DMS 273 treated with DMSO at 0.1 percent for 48 hours (cell line): ENCODE measurements at regions not wholly inside any gene's neighbourhood (a gene's known extent, or its start where the extent isn't known, plus 50 kb on each side); places are given as distances from the start of the nearest gene placed in this dataset.

Source experiments
- DNase-seq: peaks from one replicate; lab custom pipeline; 2025; lab: John Stamatoyannopoulos, UW

DNA sequence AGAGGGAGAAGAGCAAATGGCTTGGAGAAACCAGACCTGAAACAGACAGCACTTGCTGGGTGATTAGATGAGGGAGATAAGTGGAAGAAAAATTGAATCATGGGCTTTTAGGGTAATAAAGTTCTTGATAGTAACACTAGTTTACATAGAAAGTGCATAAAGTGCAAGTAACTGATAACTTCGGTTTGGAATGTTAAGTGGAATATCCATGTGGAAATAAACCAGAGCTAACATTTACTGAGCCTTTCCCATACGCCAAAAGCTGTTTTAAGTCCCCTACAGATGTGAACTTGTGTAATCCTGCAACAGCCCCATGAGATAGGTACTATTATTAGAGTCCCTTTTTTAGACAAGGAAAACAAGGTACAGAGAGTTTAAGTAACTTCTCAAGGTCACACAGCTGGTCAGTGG lies 77.1 kb upstream of the NUDT4 start:
- no peak for DNase-seq

DNA sequence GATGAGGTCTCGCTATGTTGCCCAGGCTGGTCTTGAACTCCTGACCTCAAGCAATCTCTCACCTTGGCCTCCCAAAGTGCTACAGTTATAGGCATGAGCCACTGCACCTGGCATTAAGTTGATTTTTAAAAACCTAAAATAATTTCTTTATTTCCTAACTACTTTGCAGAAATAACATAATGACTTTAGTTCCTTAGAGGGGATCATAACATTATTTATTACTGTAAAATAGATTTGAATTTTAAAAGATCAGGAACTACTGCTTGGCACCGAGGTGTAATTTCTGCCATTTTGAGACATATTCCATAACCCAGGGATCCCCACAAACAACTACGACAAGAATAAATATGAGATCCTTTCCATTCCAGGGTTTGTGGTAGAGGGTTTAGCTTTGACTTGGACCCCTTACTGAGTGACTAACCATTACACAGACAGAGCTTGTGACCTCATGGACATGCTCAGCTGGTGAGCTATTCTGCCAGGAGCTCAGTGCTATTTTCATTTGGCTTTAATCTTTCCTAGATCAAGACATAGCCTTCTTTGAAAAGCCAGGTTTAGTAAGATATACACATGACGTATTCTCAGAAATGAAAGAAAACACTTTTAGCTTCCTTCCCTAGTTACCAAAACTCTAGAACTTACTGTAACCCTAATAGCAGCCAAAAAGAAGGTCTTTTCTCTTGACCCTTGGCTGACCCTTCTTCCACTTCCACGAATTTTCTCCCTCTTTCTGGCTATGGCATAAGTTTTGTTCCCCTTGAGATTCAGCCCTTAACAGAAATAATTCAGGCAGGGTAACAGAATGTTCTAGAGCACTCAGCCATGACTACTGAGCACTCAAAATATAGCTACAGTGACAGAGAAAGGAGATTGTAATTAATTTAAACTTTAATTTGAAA lies 75.1 kb upstream of the NUDT4 start:
- no peak for DNase-seq

DNA sequence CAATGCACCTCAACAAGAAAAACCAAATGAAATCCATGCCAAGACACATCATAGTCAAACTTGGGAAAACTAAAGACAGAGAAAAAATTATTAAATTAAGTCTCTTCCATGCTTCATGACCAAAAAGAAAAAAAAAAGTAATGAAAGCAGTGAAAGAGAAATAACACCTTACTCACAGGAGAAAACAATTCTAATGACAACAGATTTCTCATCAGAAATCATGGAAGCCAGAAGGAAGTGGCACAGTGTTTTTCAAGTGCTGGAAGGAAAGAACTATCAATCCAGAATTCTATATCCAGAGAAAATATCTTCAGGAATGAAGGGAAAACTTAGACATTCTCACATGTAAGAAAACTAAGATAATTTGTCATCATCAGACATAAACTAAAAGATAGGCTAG lies 71.1 kb upstream of the NUDT4 start:
- DNase-seq: no peak

DNA sequence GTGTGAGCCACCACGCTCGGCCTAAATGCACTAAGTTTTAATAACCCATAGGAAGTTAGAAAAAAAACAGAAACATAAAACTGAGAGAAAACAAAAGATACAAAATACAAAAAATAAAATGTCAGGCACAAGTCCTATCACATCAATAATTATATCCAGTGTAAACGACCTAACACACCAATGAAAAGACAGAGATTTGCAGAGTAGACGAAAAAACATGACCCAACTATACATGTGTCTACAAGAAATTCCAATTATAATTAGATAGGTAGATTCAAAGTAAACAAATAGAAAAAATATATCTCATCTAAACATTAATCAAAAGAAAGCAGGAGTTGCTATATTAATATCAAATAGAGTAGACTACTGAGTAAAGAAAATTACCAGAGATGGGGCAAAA lies 69.4 kb upstream of the NUDT4 start:
- DNase-seq: no peak

DNA sequence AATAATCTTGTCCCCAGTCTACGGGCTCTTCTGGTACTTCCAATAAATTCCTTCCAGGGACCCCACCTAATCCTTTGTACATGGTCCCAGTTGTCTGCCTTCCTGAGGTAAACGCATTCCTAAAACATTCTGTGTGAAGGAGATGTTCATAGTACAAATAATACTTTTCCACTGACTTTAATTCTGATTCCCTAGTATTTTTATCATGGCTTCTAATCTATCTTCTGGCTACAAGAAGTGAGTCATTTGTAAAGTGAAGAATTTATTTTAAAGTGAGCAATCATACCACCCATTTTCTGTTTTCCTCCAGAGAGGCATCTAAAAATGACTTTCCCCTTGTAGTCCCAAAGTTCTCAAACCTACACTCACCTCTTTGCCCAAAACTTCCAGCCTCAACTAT lies 65.9 kb upstream of the NUDT4 start:
- DNase-seq: no peak

DNA sequence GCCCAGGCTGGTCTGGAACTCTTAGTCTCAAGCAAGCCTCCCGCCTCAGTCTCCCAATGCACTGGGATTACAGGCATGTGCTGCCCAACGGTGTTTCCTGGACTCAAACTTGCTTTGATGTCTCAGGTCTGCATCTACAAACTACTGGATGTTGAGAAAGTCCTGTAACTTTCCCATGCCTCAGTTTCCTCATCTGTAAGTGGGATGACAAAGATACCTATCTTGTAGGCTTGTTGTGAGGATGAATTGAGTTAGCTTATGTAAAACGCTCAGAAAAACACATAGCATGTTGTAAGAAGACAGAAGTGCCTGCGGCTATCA lies 63.6 kb upstream of the NUDT4 start:
- DNase-seq: no peak

DNA sequence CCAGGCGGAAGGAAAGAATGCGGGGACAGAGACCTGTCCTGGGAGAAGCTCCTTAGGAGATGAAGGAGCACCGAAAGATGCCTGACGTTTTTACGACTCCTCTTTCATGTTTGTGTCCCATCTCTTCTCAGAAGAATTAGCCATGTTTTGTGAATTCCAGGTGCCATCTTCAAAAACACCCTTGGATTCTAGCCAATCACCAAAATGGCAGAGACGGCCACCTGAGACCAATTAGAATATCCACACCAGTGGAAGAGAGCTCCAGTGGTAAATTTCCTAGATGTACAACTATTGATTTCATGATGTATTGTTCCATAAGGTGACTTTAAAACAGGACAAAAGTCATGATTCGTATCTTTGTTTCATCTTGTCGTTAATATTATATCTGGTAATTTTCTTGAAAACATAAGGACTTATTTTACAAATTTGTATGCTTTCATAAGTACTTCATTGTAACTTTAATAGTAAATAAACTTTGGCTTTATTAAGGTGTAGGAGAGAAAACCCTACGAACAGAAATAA lies 62.3 kb upstream of the NUDT4 start:
- DNase-seq: no peak

DNA sequence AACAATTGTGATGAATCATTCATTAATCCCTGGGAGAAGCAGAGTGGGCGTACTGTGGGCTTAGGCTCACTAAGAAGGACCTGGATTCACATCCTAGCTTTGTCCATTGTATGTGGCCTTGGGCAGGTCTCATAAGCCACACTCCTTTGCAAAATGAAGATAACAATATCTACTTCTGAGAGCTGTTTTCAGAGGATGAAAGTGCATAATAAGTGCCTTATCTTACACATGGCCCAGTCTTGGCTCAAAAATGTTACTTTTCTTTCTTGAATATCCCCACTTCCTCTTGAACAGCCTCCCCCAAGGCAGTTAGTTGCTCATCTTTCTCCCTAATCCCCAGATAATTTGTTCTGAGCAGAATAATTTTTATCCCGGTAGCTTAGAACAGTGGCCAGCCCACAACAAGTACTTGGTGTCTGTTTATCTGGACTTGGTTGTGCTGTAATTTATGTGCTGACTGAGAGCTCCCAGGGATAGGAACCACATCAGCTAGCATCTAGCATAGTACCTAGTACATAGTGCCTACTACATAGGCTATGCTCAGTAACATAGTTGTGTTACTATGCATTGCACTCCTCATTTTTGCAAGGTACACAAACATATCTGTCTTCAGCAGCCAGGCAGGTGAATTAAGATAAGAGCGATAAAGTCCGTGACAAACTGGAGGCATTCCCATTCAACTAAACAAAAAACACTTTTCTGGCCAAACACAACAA lies 61.7 kb upstream of the NUDT4 start:
- DNase-seq: no peak

DNA sequence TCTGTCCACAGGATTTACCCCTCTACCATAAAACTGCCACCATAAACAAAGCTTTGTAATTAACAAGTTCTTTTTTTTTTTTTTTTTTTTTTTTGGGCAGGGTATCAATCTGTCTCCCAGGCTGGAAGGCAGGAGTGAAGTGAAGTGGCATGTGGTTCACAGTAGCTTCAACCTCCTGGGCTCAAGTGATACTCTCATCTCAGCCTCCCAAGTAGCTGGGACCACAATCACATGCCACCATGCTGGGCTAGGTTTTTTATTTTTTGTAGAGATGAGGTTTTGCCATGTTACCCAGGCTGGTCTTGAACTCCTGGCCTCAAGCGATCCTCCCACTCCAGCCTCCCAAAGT lies 61.1 kb upstream of the NUDT4 start:
- no peak for DNase-seq

DNA sequence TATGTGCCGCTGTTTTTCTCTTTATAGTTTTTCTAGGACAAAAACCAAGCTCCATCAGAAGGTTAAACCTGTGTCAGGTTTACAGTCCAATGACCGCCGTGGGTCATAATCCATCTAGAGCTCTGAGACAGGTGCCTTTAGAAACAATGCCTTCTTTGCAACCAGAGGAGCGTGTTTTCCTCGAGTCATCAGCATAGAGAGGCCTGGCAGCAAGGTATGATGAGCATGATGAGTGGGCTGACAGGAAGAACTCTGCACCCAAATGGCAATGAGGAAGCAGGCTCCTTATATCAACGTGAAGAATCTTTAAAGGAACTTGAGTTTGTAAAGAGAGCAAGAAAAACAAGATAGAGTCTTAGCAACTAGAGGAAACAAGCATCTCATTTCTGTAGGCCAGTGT lies 60.5 kb upstream of the NUDT4 start:
- no peak for DNase-seq

DNA sequence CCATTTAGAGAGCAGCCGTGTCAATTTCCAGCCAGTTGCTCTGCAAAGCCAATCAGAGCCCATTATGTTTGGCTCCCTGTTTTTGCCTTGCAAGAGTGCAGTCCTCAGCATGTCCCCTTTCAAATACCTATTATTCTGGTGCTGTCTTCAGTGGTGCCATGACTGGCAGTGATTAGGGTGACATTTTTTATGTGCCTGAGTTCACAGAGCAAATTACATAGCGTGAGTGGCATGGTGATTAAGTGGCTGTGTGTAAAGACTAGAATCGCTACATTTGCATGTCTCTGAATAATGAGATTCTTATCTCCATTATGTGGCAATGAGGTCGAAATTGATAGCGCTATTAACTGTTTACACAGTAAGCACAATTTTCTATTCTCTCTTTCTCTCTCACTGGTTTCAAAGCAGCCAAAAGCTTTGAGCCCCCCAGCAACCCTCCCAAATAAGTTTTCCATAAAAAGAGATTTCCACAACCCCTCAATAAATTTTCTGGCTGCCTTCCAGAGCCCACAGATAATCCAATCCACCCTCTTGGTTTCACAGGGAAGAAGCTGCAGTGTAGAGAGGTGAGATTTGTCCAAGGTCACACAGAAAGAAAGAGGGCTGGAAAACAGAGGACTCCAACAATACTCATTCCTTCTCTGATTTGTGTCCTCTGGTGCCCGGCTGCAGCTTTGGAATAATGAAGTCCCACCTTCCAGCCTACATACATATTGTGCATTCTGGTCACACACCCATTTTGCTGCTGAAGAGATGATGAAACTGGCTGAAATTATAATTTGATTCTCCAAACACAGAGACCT lies 58.8 kb upstream of the NUDT4 start:
- no peak for DNase-seq

DNA sequence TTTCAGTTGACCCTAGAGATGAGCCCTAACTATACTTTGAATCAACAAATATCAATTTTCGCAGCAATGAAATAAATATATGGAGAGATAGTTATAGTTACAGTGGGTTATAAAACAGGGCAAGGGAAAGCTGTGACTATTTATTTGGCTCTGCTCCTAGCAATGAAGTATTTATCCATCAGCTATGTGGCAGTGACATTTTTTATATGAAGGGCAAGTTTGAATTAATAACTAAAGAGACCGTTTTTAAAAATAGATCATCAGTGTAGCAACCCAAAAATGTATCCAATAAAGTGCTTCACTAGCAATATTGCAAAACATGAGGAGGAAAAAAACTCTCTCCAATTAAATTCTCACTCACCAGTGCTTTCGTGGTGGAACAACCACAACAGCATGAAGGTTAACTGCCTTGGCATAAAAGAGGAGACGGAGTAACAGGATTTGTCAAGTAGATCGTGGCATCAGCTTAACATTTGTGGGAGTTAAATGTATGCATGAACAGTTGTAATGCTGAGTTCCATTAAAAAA lies 58.1 kb upstream of the NUDT4 start:
- no peak for DNase-seq

DNA sequence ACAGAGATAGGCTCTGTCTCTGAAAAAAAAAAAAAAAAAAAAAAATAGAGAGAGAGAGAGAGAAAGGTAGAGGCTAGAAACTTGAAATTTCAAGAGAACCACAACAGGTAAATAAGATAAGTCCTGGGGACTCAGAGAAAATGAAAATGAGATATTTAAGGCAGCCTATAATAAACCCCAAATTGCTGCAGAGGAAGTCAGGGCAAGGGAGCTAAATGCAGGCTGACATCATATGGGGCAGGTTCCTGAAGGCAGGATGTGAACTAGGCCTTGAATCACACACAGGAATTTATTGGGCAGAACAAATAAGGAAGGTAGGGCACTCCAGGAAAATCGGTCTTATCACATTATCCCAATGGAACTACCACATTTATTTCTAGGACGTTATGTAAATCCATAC lies 54.9 kb upstream of the NUDT4 start:
- DNase-seq: no peak

DNA sequence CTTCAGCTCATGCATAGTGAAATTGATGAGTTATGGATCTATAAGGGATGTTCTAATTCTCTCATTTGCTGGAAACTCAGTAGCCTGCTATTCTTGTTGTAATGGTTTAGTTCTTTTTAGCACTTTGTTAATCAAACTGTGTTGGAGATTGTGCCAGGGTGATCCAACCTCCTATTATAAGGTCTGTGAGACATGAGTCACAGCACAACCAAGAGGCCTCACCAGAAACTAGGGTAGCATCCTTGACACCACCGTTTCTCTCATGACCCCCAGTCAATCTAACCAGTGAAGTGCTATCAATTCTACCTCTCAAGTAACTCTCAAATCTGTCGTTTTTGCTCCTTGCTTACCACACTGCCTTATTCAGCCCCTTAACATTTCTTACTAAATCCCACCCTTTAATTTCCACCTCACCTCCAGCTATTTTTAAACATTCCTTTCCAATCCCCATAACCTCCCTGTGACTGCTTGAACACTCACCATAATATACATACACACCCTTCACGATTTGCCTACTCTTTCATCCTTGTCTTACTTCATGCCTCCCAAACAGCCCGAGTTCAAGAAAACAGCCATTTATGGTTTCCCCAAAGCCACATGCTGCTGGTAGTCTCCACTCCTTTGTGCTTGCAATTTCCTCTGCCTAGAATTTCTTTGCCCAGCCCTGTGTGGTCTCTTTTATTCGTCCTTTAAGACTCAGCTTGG lies 53.9 kb upstream of the NUDT4 start:
- no peak for DNase-seq

DNA sequence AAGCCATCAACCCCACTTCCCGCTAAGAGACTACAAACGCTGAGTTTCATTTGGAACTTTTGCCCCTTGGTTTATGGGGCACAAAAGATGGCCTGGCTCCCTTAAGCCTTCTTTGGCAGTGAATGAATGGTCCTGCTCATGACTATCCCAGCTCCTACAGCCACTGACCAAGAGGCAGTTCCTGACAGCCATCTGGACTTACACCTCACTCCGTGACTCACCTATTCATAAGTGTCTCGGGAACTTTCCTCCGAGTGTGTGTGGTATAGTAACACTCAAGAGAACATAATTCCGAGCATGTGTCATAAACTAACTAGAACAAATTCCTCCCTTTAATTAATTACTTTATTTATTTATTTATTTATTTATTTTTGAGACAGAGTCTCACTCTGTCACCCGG lies 51.9 kb upstream of the NUDT4 start:
- no peak for DNase-seq
